Motor neuron (in vitro differentiated cells): ENCODE measurements at regions not wholly inside any gene's neighbourhood (a gene's known extent, or its start where the extent isn't known, plus 50 kb on each side); places are given as distances from the start of the nearest gene placed in this dataset.
"Not testable (repeated sequence)": the region's sequence is repeated elsewhere in the genome, so short reads cannot be mapped to it uniquely, and the experiment has no call there.

Experiments
- ATAC-seq, 8 experiments: fragments of 200-7000 bp; cut with Tn5 transposase; replicated peaks in 6 of 8; 2 replicates each; pipeline ENCODE4 v1.8.0; 2021; ENCODE audit warnings: mild to moderate bottlenecking in 8 of 8, moderate library complexity in 8 of 8
- H3K27ac ChIP-seq, 2 donors: fragments of 250-450 bp; sonication (Bioruptor Pico); 2 replicates each; pipeline ENCODE4 v1.9.0; 2021; ENCODE audit warnings: antibody characterized with exemption in 2 of 2, mild to moderate bottlenecking in 2 of 2, moderate library complexity in 1 of 2
- H3K4me1 ChIP-seq, 2 donors: fragments of 250-450 bp; sonication (Bioruptor Pico); replicated peaks in 1 of 2; 2 replicates each; pipeline ENCODE4 v1.6.1; 2021; ENCODE audit warnings: antibody characterized with exemption in 2 of 2, mild to moderate bottlenecking in 2 of 2, moderate library complexity in 1 of 2
- H3K4me3 ChIP-seq, 5 donors: fragments of 250-450 bp; sonication (Bioruptor Pico); 2 replicates each; pipeline ENCODE4 v1.9.0; 2021; ENCODE audit warnings: antibody characterized with exemption in 5 of 5, mild to moderate bottlenecking in 5 of 5, moderate library complexity in 4 of 5
- WGBS, 10 experiments: fragments of 450-650 bp; shearing (Covaris generic); methylation state at CpG; one replicate each; pipeline ENCODE4 v1.0.0; 2022; 5-methylcytosine and 5-hydroxymethylcytosine counted together
- in situ Hi-C, 9 experiments: fragments of 400-800 bp; cut with MboI; loops; one replicate each; pipeline ENCODE4 v1.15.0; 2021; ENCODE audit warnings: low sequenced_read_pairs in 9 of 9, low pct_unique_long_range_greater_than_20kb in 2 of 9; ENCODE audit not compliant: unreplicated experiment in 9 of 9

DNA sequence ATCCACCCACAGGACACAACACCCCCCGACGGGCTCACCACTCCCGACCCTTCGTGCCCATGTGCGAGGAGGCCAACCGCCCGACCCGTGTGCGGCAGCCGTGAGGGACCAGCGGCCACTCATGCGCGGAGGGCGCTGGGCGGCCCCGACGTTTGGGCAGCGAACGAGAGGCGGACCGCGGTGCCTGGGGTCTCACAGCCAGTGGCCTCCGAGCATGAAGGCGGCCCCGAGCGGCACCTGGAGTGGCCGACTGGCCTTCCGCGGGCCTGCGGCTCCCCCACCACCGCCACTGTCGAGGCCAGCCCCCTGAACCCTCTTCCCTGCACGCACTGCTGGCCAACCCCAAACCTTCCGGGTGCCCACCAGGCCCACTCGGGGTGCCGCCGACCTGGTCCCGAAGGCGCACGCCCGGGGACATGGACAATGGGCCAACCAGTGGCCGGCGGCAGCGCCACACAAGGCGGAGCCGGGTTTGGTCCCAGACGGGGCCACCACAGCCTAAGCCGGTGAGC is 4274.9 kb upstream of the OR11H1 start:
- Histone ChIP-seq H3K27ac (no peak overlapping the region), H3K4me1 (no peaks in the 10 kb centered on the region), H3K4me3 (no peak overlapping the region)
- WGBS, 10 experiments: 82% methylated on average over 13 of the region's 48 CpGs; no CpG with 5 or more reads in 9 of the 10 experiments
- in situ Hi-C loops: no loop called here
- ATAC-seq: no peak

DNA sequence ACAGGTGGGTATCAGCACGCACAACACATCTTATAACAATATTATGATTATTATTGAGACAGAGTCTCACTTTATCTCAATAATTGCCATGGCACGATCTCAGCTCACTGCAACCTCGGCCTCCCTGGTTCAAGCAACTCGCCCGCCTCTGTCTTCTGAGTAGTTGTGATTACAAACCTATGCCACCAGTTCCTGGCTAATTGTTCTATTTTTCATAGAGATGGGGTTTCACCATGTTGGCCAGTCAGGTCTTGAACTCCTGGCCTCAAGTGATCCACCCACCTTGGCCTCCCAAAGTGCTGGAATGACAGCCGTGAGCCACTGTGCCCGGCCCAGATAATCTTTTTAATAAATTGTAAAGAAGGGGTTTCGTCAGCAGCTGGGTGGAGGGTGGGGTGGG is 4257.0 kb upstream of the OR11H1 start:
- 0 to 60% (median 50%) methylated on average over 1 to 2 of the region's 8 CpGs; no CpG with 5 or more reads in 7 of the 10 experiments for WGBS, 10 experiments
- H3K4me3 ChIP-seq, H3K27ac ChIP-seq, H3K4me1 ChIP-seq, ATAC-seq, in situ Hi-C loops: not testable (repeated sequence)

DNA sequence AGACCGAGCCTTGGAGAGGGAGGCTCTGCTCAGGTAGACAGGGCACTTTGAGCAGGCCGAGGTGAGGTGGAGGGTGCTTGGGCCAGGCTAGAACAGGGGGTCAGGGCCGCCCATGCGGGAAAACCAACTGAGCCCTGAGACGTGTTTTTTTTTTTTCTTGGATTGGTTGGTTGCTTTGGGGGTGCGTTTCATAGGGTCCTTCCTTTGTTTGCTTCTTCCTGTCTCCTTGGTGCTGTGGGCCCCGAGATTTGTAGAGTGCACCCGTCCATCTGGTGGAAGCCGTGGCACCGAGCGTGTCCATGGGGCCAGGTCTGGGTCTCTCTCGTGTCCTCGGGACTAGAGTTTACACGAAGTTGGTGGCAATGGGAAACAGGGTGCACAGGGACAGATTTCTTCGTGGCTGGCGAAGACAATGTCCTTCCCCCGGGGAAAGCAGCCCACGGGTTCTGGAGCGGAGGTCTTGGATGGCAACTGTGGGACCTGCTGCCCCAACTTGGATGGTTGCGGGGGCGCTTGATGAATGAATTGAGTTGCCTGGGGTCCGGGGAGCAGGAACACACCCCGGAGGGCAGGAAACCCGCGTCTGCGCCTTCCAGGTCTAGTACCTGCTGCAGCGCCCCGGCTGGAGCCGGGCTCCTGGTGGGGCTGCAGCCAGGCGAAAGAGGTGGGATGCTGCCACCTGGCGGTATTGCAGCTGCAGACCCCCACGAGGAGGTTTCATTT is 4242.7 kb upstream of the OR11H1 start:
- 33 to 90% (median 63%) methylated on average over 1 to 26 of the region's 32 CpGs for WGBS, 10 experiments
- ATAC-seq, in situ Hi-C loops, H3K27ac ChIP-seq, H3K4me1 ChIP-seq, H3K4me3 ChIP-seq: not testable (repeated sequence)

- H3K27ac ChIP-seq, H3K4me1 ChIP-seq, ATAC-seq, H3K4me3 ChIP-seq, in situ Hi-C loops: not testable (repeated sequence)
- whole genome bisulfite sequencing, 10 experiments: 0 to 55% (median 28%) methylated on average over 1 to 5 of the region's 5 CpGs; no CpG with 5 or more reads in 2 of the 10 experiments
Measured at GRCh38 chr22:11285839-11286205, 4242.2 kb upstream of the OR11H1 start.

GRCh38 chr22:11288246-11289220 is 4239.5 kb upstream of the OR11H1 start:
- H3K4me3 ChIP-seq, H3K27ac ChIP-seq, H3K4me1 ChIP-seq, ATAC-seq, in situ Hi-C loops: not testable (repeated sequence)
- WGBS, 10 experiments: 14 to 100% (median 51%) methylated on average over 1 to 14 of the region's 15 CpGs

- H3K27ac ChIP-seq, ATAC-seq, H3K4me1 ChIP-seq, H3K4me3 ChIP-seq, in situ Hi-C loops: not testable (repeated sequence)
- 0 to 25% (median 7%) methylated on average over 1 to 2 of the region's 5 CpGs; no CpG with 5 or more reads in 6 of the 10 experiments for WGBS, 10 experiments
Measured at GRCh38 chr22:11298126-11298893, 4229.7 kb upstream of the OR11H1 start.

- H3K27ac ChIP-seq, H3K4me1 ChIP-seq, in situ Hi-C loops, ATAC-seq, H3K4me3 ChIP-seq: not testable (repeated sequence)
- 6 to 55% (median 24%) methylated on average over 2 to 7 of the region's 7 CpGs for WGBS, 10 experiments
Measured at GRCh38 chr22:11302427-11302826, 4225.6 kb upstream of the OR11H1 start.

DNA sequence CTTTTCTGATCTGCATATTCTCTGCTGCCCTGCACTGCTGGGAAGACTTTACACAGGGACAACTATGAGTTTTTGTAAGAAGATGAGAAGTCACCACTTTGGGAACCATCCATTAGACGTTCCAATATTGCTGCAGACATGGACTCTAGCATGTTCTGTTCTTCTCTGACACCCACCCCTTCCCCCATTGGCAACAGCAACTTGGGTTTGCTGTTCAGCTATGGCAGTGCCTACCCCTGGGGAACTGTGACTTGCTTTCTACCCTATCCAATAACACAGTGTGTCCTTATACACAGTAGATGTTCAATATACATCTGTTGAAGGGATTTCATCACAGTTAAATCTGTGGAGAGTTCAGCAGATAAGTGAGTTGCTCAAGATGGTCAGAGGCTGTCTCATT is 4225.1 kb upstream of the OR11H1 start:
- ATAC-seq, in situ Hi-C loops, H3K27ac ChIP-seq, H3K4me3 ChIP-seq, H3K4me1 ChIP-seq: not testable (repeated sequence)
- 0 to 18% (median 0%) methylated on average over 1 of the region's 1 CpG; no CpG with 5 or more reads in 1 of the 10 experiments for WGBS, 10 experiments

GRCh38 chr22:11305179-11305578 is 4222.8 kb upstream of the OR11H1 start:
- 0 to 94% (median 41%) methylated on average over 1 to 5 of the region's 7 CpGs; no CpG with 5 or more reads in 2 of the 10 experiments for WGBS, 10 experiments
- in situ Hi-C loops, H3K27ac ChIP-seq, ATAC-seq, H3K4me1 ChIP-seq, H3K4me3 ChIP-seq: not testable (repeated sequence)

DNA sequence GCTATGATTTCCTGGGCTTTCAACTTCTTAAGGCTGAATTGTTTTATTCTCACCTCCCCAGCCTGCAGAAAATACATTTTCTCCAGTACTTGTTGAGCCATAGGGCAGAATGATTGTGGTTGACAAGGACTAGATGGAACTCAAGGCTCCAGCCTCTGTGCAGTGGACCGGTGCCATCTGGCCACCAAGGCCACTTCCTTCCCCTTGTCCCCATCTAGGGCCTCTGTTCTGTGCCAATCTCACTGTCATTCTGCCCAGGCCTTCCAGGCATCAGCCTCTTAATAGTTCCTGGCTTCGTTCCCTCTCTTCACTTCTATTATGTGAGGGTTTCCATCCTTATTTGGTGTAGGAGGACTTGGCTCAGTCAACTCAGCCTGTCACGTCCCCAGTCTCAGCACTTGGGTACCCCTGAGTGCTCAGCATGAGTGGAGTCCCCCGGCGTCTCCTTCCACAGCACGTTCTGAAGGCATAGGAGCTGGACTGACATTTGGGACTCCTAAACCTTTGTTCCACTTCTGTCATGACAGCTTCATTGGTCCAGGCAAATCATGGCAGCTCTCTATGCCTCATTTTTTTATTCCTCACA is 4221.0 kb upstream of the OR11H1 start:
- 0 to 54% (median 22%) methylated on average over 1 to 6 of the region's 6 CpGs for whole genome bisulfite sequencing, 10 experiments
- H3K27ac ChIP-seq, H3K4me3 ChIP-seq, in situ Hi-C loops, H3K4me1 ChIP-seq, ATAC-seq: not testable (repeated sequence)

- in situ Hi-C loops: no loop called here
- ATAC-seq: no peak
- 26 to 71% (median 50%) methylated on average over 1 to 12 of the region's 16 CpGs; no CpG with 5 or more reads in 1 of the 10 experiments for WGBS, 10 experiments
- H3K4me1 ChIP-seq: no peaks in the 10 kb centered on the region
- no peak overlapping the region for H3K27ac ChIP-seq
- no peak overlapping the region for H3K4me3 ChIP-seq
Measured at GRCh38 chr22:11307998-11308397, 4220.0 kb upstream of the OR11H1 start.

GRCh38 chr22:11309777-11310176 is 4218.2 kb upstream of the OR11H1 start:
- in situ Hi-C loops, H3K4me1 ChIP-seq, H3K4me3 ChIP-seq, H3K27ac ChIP-seq, ATAC-seq: not testable (repeated sequence)
- WGBS, 10 experiments: 0 to 60% (median 33%) methylated on average over 1 to 4 of the region's 4 CpGs
